ENCODE measurements at regions not wholly inside any gene's neighbourhood (a gene's known extent, or its start where the extent isn't known, plus 50 kb on each side); places are given as distances from the start of the nearest gene placed in this dataset.

- H3K4me1 ChIP-seq, result no peaks in the 10 kb centered on the region
- H3K27me3 ChIP-seq (ENCODE audit: low read depth), result no peaks in the 10 kb centered on the region
- H3K36me3 ChIP-seq, result no peaks in the 10 kb centered on the region
- DNase-seq, result no peak
- TF ChIP-seq, protein P1, sequence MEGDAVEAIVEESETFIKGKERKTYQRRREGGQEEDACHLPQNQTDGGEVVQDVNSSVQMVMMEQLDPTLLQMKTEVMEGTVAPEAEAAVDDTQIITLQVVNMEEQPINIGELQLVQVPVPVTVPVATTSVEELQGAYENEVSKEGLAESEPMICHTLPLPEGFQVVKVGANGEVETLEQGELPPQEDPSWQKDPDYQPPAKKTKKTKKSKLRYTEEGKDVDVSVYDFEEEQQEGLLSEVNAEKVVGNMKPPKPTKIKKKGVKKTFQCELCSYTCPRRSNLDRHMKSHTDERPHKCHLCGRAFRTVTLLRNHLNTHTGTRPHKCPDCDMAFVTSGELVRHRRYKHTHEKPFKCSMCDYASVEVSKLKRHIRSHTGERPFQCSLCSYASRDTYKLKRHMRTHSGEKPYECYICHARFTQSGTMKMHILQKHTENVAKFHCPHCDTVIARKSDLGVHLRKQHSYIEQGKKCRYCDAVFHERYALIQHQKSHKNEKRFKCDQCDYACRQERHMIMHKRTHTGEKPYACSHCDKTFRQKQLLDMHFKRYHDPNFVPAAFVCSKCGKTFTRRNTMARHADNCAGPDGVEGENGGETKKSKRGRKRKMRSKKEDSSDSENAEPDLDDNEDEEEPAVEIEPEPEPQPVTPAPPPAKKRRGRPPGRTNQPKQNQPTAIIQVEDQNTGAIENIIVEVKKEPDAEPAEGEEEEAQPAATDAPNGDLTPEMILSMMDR (IDR thresholded peaks at IDR 0.05; ENCODE audit: borderline replicate concordance), result no peak
- H3K27ac ChIP-seq (replicated peaks), result no peak overlapping the region
- no peaks in the 10 kb centered on the region for H3K9me3 ChIP-seq (replicated peaks)
- intact Hi-C loops (cut with micrococcal nuclease), result no loop called here
- no peak overlapping the region for H3K4me3 ChIP-seq
These were observed 720.8 kb downstream of the DCDC2C start for GRCh38 chr2:4424153-4424552.

DNA sequence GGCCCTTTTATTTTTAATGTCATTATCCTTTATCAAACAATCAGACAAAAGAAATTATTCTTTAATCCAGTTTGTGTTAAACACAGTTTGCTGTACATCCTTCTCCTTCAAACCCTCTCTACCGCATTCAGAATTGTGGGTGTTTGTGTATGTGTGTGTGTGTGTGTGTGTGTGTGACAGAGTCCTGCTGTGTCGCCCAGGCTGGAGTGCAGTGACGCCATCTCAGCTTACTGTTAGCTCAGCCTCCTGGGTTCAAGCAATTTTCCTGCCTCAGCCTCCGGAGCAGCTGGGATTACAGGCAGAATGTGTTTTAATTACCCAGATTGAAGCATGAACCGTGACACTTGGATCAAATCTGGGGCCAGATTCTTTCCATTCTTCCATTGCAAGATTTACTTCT, 723.7 kb downstream of the DCDC2C start:
- intact Hi-C loops (cut with micrococcal nuclease), result no loop called here
- H3K9me3 ChIP-seq (replicated peaks), result no peaks in the 10 kb centered on the region
- no peaks in the 10 kb centered on the region for H3K27me3 ChIP-seq (ENCODE audit: low read depth)
- no peaks in the 10 kb centered on the region for H3K36me3 ChIP-seq
- TF ChIP-seq, protein P1 (IDR thresholded peaks at IDR 0.05; ENCODE audit: borderline replicate concordance), result no peak
- H3K4me3 ChIP-seq, result no peak overlapping the region
- no peak overlapping the region for H3K27ac ChIP-seq (replicated peaks)
- DNase-seq, result no peak
- H3K4me1 ChIP-seq, result no peaks in the 10 kb centered on the region

GRCh38 chr2:4445821-4446220, 742.4 kb downstream of the DCDC2C start:
- TF ChIP-seq, protein P1 (IDR thresholded peaks at IDR 0.05; ENCODE audit: borderline replicate concordance), result no peak
- H3K9me3 ChIP-seq (replicated peaks), result no peaks in the 10 kb centered on the region
- no peaks in the 10 kb centered on the region for H3K36me3 ChIP-seq
- intact Hi-C loops (cut with micrococcal nuclease), result no loop called here
- H3K4me3 ChIP-seq, result no peak overlapping the region
- no peaks in the 10 kb centered on the region for H3K27me3 ChIP-seq (ENCODE audit: low read depth)
- no peaks in the 10 kb centered on the region for H3K4me1 ChIP-seq
- H3K27ac ChIP-seq (replicated peaks), result no peak overlapping the region
- no peak for DNase-seq

GRCh38 chr2:4454907-4455306, 751.5 kb downstream of the DCDC2C start:
- intact Hi-C loops (cut with micrococcal nuclease), result no loop called here
- no peaks in the 10 kb centered on the region for H3K27me3 ChIP-seq (ENCODE audit: low read depth)
- peaks cover 10% of the 10 kb centered on the region for H3K9me3 ChIP-seq (replicated peaks)
- TF ChIP-seq, protein P1 (IDR thresholded peaks at IDR 0.05; ENCODE audit: borderline replicate concordance), result no peak
- no peak for DNase-seq
- no peaks in the 10 kb centered on the region for H3K36me3 ChIP-seq
- H3K4me1 ChIP-seq, result no peaks in the 10 kb centered on the region
- no peak overlapping the region for H3K27ac ChIP-seq (replicated peaks)
- no peak overlapping the region for H3K4me3 ChIP-seq

DNA sequence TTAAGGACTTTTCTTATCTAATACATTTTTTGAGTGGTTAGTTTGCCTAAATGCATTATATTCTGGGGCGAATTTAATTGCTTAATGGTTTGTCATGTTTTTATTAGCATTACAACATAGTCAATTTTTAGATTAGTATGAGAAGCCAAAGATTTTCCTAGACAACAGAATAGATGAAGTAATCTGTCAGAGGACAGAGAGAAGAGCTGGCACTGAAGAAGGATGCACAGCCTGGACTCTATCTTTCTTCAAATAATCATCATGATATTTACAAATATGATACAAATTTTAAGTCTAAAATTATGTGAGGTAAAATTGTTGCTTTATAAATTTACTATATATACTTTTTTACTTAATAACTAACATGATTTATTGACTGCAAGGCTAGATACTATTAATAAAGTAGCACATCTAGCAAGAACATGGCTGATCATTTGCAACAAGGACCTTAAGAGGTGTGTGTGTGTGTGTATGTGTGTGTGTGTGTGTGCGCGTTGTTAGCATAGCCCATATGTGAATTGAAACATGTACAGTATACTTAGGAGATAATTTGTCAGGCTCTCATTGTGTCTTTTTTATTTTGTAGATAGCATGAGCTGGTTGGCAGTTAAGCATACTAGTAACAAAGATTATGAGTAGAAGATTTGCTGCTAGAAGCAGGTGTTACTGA, 752.2 kb downstream of the DCDC2C start:
- Histone ChIP-seq H3K4me1 (no peaks in the 10 kb centered on the region), H3K36me3 (no peaks in the 10 kb centered on the region), H3K4me3 (no peak overlapping the region), H3K9me3 (replicated peaks) (peaks cover 10% of the 10 kb centered on the region), H3K27ac (replicated peaks) (no peak overlapping the region), H3K27me3 (ENCODE audit: low read depth) (no peaks in the 10 kb centered on the region)
- TF ChIP-seq, protein P1 (IDR thresholded peaks at IDR 0.05; ENCODE audit: borderline replicate concordance), result no peak
- DNase-seq, result no peak
- intact Hi-C loops (cut with micrococcal nuclease), result no loop called here

All from left ventricle myocardium inferior (tissue), 1 donor.